GM21723 (cell line): ENCODE measurements at regions not wholly inside any gene's neighbourhood (a gene's known extent, or its start where the extent isn't known, plus 50 kb on each side); places are given as distances from the start of the nearest gene placed in this dataset.

Source experiments
- ATAC-seq: cut with Tn5 transposase; IDR thresholded peaks from one replicate; pipeline ENCODE4 v1.9.1; 2021; ENCODE audit warnings: mild to moderate bottlenecking, moderate library complexity; ENCODE audit not compliant: unreplicated experiment

DNA sequence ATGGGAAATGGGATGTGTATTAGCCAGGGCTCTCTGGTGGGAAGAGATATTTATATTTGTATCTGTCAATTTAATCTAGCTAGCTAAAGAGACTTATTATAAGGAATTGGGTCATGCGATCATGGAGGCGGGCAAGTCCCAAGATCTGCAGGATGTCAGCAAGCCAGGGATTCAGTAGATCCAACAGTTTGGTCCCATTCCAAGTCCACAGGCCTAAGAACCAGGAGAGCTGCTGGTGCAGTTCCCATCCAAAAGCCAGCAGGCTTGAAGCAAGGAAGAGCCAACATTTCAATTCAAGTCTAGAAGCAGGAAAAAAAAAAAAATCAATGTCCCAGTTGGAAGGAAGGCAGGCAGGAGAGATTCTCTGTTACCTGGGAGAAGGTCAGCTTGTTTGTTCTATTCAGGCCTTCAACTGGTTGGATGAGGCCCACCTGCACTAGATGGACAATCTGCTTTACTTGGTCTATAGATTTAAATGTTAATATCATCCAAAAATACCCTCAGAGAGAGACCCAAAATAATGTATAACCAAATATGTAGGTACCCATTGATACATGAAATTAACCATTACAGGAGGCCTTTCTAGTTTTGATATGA is 60.7 kb upstream of the BCAT1 start:
- no peak for ATAC-seq

DNA sequence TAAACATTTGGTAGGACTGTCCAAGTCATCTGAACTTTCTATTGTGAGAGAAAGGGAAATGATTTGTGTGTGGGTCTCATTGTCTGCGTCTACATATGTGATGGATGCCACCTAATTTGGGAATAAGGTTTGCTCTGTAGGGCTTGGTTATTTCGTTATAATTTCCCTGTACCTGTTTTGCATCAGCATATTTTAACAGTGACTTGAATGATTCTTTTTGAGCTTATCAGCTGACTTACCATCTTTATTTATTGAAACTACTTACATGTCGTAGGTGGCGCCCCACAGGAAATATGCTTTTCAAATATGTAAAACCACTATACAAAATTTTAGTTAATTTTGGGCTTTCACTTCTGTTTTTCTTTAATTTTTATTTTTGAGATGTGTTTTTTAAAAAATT is 56.5 kb upstream of the BCAT1 start:
- ATAC-seq: no peak

DNA sequence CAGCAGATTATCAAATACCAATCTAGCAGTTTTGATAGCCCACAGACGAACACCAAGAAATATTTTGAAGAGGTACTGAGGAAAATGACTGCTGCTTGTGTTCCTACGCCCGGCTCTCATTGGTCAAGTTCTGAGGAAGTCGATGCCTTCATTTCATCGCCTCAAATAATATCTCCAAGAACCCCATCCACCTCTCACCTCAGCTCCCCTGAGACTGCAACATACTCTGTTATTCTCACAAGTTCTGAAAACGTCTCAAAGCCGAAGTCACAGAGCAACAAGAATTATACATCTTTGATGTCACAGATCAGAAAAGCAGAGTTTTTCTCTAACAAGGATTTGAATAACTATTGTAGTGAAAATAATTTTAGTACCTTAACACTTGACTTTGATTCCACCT is 55.5 kb upstream of the BCAT1 start:
- ATAC-seq: no peak

DNA sequence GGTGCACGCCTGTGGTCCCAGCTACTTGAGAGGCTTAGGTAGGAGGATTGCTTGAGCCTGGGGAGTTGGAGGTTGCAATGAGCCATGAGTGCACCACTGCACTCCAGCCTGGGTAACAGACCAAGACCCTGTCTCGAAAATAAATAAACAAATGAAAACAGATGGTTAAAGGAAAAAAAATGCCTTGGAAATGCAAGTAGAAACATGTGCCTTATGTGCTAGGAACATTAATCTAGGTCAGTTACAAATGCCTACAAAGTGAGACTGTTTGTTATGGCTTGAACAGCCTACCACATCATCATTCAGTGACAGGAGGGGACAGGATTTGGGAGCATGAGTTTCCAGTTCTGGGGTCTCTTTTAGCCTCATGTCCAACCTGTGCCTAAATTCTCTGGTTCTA is 52.4 kb upstream of the BCAT1 start:
- ATAC-seq: no peak
